GM12873 (cell line): ENCODE measurements at regions not wholly inside any gene's neighbourhood (a gene's known extent, or its start where the extent isn't known, plus 50 kb on each side); places are given as distances from the start of the nearest gene placed in this dataset.

Experiments used
- CTCF ChIP-seq: IDR thresholded peaks from 2 replicates; pipeline ENCODE4 v1.5.1; 2012; ENCODE audit warnings: low read depth, mild to moderate bottlenecking, moderate library complexity, low read length, control low read depth; ENCODE audit not compliant: insufficient read depth; ENCODE audit errors: missing control alignments

DNA sequence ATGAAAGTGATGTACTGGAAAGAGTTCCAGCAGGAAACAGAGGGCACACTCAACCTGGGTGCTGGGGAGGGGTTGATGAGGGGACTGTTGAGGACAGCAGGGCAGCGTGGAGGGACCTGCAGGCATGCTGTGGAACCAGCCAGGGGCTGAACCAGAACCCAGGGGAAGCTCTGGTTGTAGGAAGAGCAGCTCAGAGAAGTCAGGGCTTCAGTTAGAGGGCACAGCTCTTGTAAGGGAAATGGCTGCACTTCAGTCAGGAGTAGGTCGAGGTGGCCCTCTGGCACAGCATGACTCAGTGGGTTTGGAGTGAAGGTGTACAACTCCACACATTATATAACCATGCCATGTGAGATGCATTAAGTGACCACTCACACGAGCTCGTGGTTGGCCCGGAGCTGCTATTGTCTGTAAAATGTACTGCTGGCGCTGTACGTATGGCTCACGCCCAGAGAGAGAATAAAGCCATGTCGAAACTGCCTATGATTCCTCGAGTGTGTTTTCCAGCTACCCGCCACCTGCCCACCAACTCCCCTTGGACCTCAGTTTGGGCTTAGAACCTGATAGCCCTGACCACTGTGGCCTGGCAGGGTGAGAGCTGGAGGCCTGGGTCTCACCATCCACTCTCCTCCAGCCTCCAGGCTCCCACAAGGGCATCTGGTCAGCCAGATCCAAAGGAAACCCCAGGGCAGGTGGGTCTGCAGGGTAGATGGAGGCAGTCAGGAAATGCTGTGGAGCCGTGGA lies 136.5 kb upstream of the HS6ST1 start:
- no peak for TF ChIP-seq CTCF

- TF ChIP-seq CTCF, result no peak
Observed at GRCh38 chr2:128455721-128456050, 137.0 kb upstream of the HS6ST1 start.

DNA sequence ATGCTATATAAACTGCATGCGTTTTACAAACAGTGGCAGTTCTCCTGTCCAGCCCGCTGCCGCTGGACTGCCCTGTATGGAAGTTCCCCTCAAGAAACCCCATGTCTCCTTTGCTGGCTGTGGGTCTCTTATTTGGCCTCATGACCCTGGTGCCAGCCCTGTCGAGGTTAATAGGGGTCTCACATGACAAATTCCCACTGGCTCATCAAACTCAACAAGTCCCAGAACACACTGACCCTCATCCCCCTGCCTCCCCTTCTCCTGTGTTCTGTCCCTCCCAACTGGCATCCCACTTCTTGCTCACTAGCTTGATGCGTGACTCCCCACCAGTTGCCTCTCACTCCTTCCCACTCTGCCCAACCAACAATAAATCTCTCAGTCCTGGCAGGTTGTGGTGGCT lies 137.6 kb upstream of the HS6ST1 start:
- no peak for TF ChIP-seq CTCF

DNA sequence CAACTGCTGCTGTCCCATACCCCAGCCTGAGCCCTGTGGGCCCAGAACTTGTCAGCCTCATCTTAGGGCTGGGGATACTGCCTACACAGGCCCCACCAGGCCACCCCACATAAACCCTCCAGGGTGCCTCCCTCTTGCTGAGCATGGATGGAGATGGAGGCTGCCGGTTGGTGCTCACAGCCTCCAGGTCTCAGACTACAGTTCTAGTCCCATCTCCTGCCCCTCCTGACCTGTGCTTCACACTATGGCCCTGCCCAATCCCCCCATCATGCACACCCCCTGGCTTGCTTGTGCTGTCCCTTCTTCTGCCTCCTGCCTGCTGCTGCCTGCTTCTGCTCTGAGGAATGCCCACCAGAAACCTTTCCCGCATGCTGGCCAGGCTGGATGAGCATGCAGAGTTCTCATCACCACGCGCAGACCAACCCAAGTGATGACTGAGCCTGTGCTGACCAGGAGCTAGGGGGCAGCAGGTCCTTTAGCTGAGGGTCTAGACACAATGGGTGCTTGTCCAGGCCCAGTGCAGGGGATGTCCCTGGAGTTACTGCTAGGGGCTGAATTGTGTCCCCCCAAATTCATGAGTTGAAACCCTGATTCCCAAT lies 138.4 kb upstream of the HS6ST1 start:
- TF ChIP-seq CTCF, result no peak

DNA sequence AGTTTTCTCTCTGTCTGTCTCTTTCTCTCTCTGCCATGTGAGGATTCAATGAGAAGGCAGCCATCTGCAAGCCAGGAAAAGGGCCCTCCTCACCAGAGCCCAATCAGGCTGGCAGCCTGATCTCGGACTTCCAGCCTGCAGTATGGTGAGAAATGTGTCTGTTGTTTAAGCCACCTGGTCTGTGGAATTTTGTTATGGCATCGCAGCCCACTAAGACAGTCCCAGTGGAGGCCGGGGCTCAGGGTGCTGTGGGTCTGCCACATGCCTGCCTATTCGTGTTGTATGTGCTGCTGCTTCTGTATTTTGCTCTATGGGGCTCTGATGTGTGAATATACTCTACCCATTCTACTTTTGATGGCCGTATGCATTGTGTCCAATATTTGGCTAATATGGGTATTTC lies 139.0 kb upstream of the HS6ST1 start:
- TF ChIP-seq CTCF, result no peak

- no peak for TF ChIP-seq CTCF
Observed at GRCh38 chr2:128458505-128458904, 139.8 kb upstream of the HS6ST1 start.

- TF ChIP-seq CTCF, result no peak
Observed at GRCh38 chr2:128464456-128464855, 145.8 kb upstream of the HS6ST1 start.
